HG03378 (cell line): ENCODE measurements at regions not wholly inside any gene's neighbourhood (a gene's known extent, or its start where the extent isn't known, plus 50 kb on each side); places are given as distances from the start of the nearest gene placed in this dataset.

ENCODE experiments used
- ATAC-seq: cut with Tn5 transposase; IDR thresholded peaks from one replicate; pipeline ENCODE4 v1.9.1; 2021; ENCODE audit warnings: mild to moderate bottlenecking, moderate library complexity; ENCODE audit not compliant: unreplicated experiment

GRCh38 chr10:128280271-128280670, 154.0 kb upstream of the MKI67 start:
- ATAC-seq: no peak

- ATAC-seq: no peak
These were observed 155.1 kb upstream of the MKI67 start for GRCh38 chr10:128281343-128281742.

GRCh38 chr10:128281861-128282260, 155.6 kb upstream of the MKI67 start:
- no peak for ATAC-seq

GRCh38 chr10:128286141-128286761, 160.0 kb upstream of the MKI67 start:
- no peak for ATAC-seq

- no peak for ATAC-seq
These were observed 160.7 kb upstream of the MKI67 start for GRCh38 chr10:128286762-128287500.

GRCh38 chr10:128287921-128288320, 161.7 kb upstream of the MKI67 start:
- ATAC-seq: no peak

GRCh38 chr10:128289621-128290020, 163.4 kb upstream of the MKI67 start:
- no peak for ATAC-seq

- ATAC-seq: no peak
These were observed 168.8 kb upstream of the MKI67 start for GRCh38 chr10:128295003-128295402.

GRCh38 chr10:128296253-128297007, 170.2 kb upstream of the MKI67 start:
- ATAC-seq: no peak

- ATAC-seq: no peak
These were observed 171.6 kb upstream of the MKI67 start for GRCh38 chr10:128297709-128298378.

- no peak for ATAC-seq
These were observed 172.4 kb upstream of the MKI67 start for GRCh38 chr10:128298587-128298986.

- ATAC-seq: no peak
These were observed 174.1 kb upstream of the MKI67 start for GRCh38 chr10:128300290-128300824.

- no peak for ATAC-seq
These were observed 174.8 kb upstream of the MKI67 start for GRCh38 chr10:128301051-128301450.

- no peak for ATAC-seq
These were observed 176.6 kb upstream of the MKI67 start for GRCh38 chr10:128302808-128303207.

GRCh38 chr10:128304271-128304670, 178.0 kb upstream of the MKI67 start:
- ATAC-seq: no peak

- no peak for ATAC-seq
These were observed 179.6 kb upstream of the MKI67 start for GRCh38 chr10:128305601-128306345.

- no peak for ATAC-seq
These were observed 180.3 kb upstream of the MKI67 start for GRCh38 chr10:128306535-128306934.

- ATAC-seq: no peak
These were observed 180.7 kb upstream of the MKI67 start for GRCh38 chr10:128306966-128307365.

GRCh38 chr10:128307820-128308219, 181.6 kb upstream of the MKI67 start:
- no peak for ATAC-seq

GRCh38 chr10:128310971-128311658, 184.9 kb upstream of the MKI67 start:
- no peak for ATAC-seq
